GM15510 (cell line): ENCODE measurements at regions not wholly inside any gene's neighbourhood (a gene's known extent, or its start where the extent isn't known, plus 50 kb on each side); places are given as distances from the start of the nearest gene placed in this dataset.

Experiments
- POLR2A ChIP-seq: IDR thresholded peaks from 3 replicates; pipeline ENCODE4 v1.6.1; 2011; ENCODE audit warnings: borderline replicate concordance; ENCODE audit not compliant: insufficient read length; ENCODE audit errors: extremely low read depth

- no peak for TF ChIP-seq POLR2A
Observed at GRCh38 chr3:178063461-178063860, 472.8 kb upstream of the KCNMB2 start.

DNA sequence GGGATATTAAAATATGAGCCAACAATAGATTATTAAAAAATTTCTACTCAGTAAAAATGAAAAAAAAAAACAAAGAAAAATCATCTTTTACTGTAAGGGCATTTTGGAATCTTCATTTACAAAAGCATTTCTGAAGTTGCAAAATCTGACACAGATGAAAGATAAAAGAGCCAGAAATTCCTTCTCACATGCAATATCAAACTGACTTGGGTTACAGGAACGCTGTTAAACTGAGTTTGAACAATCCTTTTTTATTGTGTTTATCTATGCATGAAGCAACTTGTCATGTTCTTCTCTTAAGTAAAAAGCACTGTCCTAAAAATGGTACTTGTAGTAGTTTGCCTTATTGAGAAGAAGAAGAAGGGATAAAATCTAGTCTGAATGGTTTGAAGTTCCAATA is 468.5 kb upstream of the KCNMB2 start:
- no peak for TF ChIP-seq POLR2A

DNA sequence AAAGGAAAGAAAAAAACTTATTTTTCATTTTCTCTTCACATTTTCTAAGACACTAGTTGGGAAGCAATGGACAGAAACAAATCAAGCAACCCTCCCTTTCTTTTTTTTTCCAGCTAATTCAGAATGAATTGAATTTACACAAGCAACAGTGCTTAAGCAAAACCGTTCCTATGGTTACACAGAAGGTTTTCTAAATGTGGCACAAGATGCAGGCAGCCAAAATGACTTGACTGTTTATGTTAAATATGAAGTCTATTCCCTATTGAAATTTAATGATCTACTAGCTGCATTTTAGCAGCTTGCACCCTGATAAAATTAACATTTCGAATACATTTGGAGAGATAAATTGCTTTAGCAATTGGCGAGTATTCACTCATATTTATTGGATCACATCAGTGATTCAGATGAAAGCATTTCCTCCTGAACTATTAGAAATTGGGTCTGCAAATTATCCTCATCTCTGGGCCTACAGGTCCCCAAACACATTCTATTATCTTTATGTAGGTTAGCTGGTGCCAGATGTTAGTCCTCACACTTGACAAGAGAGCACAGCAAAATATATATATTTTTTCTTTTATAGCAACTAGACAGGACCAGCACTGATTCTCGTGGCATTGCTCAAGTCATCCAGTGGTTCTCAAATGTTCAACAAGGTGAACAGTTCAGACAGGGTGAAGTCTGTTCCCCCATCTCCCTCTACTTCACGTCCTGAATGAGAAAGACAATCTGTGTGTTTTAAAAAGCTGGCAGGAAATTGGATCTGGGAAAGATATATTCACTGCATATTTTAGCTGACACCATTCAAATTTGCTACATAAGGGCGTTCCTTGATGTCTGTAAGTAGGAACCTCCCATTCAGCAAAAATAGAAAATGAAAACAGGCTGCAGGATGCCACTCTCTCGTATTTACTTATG is 463.6 kb upstream of the KCNMB2 start:
- no peak for TF ChIP-seq POLR2A

GRCh38 chr3:178073366-178073765 is 462.9 kb upstream of the KCNMB2 start:
- TF ChIP-seq POLR2A: no peak

DNA sequence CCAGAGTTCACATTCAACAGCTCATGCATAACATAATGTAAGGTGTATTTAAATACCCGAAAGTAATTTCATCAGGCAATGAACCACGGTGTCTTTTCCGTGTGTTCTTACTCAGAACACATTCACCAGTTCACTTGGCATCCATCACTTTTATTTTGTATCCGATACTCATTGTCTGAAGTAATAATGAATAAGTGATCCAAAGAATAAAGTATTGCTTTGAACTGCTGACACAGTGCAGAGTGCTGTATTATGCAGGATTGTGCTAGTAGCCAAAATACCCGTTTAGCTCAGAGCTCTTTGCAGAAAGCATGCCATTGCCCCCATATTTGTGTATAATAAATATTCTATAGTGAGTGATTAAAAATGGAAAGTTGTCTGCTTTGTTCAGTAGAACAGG is 460.9 kb upstream of the KCNMB2 start:
- no peak for TF ChIP-seq POLR2A

- TF ChIP-seq POLR2A: no peak
Observed at GRCh38 chr3:178078953-178079352, 457.3 kb upstream of the KCNMB2 start.

DNA sequence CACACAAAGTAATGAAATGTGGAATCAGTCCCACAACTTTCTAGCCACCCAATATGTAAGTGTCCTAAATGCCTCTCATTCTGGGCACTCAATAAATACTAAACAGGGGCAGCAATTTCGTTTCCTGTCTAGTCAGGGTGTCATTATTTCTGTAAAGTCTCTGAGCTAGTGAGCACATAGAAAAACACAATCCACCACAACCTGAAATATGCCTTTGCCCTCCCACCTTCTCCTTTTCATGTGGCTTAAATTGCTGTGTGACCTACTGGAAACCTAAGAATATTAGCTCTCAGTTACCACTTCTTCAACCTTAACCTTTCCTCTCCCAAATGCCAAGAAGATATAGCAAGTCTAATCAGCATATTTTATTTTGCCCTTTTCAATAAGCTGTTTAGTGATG is 456.3 kb upstream of the KCNMB2 start:
- TF ChIP-seq POLR2A: no peak

DNA sequence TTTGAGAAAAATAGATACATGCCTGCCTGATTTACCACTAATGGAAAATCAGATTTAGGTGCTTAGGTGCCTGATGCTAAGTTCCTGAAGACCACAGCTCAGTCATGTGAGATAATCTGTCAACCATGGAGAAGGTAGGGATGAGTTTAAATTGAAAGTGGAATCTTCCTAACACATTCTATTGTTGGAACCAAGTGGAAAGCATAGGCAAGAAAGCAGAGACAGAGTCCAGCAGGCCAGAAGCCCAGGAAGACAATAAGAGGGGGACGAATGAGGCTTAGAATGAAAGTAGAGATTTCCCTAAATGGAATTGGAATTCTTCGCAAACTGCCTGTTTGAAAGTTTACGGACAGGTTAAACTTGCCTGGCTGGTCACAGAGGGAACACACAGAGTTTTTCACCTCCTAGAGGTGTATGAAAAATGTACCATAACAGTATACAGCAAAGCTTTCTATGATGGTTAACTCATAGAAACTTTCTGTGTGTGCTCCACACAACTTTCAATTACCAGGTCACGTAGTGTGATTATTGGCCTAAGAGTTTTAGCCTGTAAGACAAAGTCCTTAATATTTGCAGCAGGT is 453.8 kb upstream of the KCNMB2 start:
- TF ChIP-seq POLR2A: no peak

DNA sequence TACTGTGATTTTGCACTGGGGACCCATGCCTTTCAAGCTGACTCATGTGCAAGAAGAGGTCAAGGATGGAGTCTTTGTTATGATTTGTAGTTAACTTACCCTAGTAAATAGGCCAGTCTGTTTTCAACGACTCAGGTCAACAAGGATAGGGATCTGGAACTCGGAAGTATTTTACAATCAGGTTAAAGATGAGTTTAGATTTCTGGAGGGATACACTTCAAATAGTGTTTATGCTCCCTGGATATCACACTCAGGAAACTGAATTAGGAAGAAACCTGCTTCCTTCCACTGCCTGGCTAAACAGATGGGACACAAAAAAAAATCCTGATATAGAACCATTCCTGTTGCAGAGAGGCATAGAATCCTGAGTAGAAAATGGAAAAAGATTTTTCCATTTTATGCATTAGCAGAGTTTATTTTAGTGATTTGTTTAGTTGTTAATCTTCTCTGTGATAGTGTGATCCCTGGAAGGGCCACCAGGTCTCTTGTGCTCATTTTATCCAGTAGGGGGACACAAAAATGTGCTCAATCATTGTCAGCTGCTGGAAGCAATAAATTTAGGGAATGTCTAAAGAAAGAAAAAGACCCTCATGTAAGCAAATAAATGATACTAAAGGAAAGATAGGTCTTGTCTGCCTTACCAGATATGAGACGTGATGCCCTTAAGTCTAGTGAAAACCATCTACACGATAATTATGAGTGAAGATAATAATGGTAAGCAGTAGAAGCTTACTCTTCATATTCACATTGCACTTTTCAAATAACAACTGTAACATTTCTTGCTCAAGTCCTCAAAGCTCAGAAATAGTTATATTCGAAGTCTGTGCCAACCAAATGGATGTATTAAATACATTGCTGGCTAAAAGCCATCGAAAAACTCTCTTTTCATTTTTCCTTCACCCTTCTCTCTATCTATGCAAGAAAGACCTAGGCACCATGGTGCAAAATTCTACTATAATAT is 452.1 kb upstream of the KCNMB2 start:
- no peak for TF ChIP-seq POLR2A

- no peak for TF ChIP-seq POLR2A
Observed at GRCh38 chr3:178084938-178085816, 451.1 kb upstream of the KCNMB2 start.

GRCh38 chr3:178085817-178086123 is 450.5 kb upstream of the KCNMB2 start:
- no peak for TF ChIP-seq POLR2A

DNA sequence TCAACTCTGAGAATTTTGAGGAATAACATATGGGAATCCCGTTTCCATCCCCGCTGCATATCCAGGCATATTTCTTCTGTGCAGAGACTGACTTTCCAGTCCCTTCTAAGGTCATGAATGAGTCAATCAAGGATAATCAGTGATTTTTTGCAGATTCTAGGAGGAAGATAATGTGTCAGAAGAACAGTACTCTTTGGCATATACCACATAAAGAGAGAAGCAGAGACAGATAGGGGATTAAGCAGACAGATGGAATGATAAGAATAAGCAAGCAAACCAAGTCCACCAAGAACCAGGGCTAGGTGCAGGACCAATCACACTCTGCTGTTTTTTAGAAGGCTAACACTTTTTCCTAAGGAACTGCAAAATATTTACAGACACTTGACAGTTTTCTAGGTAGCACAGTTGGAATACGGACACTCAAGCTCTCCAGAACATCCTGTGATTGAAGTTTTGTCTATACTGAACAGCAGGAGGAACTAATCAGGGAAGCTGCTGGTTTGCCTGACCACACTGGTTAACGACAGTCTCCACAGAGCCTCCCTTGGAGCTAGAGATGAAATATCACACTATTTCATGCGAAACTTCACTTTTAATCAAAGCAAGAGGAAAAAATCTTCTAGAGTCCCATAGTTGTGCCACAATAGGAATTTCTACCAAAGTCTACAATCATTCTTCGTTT is 450.0 kb upstream of the KCNMB2 start:
- no peak for TF ChIP-seq POLR2A

- no peak for TF ChIP-seq POLR2A
Observed at GRCh38 chr3:178087376-178087775, 448.9 kb upstream of the KCNMB2 start.

- no peak for TF ChIP-seq POLR2A
Observed at GRCh38 chr3:178088963-178089362, 447.3 kb upstream of the KCNMB2 start.
